GM19455 (cell line): ENCODE measurements at regions not wholly inside any gene's neighbourhood (a gene's known extent, or its start where the extent isn't known, plus 50 kb on each side); places are given as distances from the start of the nearest gene placed in this dataset.

Source experiments
- ATAC-seq: cut with Tn5 transposase; IDR thresholded peaks from one replicate; pipeline ENCODE4 v1.9.1; 2021; ENCODE audit not compliant: unreplicated experiment

DNA sequence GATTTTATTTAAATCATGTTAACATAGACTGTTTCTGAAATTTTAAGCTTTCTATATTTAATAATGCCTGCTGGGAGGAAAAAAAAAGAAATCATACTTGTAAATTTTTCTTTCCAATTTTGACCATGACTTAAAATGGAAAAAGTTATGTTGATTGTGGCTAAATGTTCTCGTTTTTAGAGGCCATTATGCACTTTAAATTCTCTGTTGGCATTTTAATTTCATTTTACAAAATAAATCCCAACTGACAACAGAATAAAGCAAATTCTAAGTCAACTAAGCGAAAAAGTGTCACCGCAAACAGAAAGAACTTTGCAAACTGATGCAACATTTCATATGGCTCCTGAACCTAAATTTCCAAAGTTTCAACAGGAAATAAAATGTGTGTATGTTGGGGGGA is 74.8 kb upstream of the G2E3 start:
- ATAC-seq, result no peak

DNA sequence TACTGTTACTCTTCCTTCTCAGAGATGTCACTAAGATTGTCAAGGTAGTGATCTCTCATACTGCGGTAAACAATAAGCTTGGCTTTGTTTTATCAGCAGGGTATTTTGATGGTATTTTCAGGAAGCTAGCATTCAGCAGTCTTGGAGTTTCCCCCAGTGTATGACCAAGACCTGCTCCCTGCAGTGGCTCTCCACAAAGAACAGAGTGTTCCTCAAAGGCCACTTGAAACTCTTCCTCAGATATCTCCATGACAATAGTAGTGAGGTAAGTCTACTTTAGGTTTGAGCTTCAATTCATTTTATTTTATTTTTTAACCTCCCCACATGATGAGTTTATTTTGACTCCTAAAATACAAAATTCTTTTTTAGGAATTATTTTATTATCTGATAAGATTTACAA is 74.0 kb upstream of the G2E3 start:
- ATAC-seq, result no peak

DNA sequence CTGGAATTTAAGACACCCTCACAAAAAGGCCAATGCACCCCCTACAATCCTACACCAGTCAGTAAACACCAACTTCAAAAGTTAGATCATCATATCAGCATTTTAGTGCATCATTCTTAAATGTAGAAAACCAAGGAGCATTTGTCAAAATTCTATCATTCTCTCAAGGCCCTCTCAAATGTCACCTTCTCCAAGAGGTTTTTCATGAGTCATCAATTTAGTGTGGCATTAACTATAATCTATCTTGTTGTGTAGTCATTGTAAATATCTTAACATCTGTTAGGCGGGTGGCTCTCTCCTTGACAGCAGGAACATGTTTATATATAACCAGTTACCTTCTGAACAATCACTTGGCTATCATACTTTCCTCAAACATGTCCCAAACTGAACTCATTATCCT is 62.1 kb upstream of the G2E3 start:
- ATAC-seq, result no peak

DNA sequence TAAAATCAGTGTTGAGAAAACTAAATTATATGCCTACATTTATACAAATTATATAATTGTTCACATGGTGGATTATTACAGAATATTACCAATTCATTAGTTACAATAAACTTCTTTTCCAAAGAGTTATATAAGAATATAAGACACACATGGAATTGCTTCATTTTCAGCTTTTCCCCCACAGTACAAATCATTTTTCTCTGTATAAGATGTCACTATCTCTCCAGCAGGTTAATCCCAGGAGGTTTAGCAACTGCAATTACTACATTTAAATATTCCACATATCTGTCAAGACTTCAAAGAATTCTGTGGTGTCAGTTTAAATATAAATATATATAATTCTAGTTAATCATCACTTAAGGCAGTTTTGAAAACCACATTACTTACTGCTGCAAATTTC is 59.6 kb upstream of the G2E3 start:
- no peak for ATAC-seq

DNA sequence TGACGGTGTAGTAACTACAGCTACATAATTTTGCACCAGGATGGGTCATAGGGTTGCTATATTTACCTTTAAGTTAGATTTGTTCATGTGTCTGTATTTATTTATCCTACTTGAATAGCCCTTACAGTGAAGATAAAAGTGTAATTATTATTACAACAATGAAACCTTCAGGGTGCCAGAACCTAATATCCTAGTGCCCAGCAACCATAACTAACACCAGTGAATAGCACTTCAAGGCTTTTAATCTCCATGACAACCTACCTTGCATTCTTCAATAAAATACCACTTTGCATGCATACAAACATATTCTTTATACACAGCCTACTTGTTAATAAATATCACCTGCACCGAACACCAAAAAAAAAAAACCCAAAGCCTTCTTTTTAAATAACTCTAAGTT is 58.7 kb upstream of the G2E3 start:
- ATAC-seq, result no peak

DNA sequence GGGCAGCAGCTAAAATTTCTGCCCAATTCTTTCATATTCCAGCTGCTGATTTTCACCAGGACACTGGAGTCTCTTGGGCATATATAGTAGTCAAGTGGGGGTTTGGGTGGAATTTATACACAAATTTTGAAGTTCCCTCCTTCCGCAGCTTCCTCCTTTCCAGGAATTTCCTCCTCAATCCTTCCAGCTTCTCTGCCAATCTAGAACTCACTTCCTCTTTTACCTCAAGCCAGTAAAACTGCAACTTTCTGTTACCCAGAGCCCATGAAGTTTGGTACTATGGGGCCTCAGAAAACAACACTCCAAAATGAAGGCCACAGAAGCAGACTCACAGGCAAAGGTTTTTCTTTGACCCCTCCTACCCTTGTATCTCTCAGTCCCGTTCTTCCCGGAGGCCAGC is 51.7 kb upstream of the G2E3 start:
- no peak for ATAC-seq
